Kidney glomerular epithelial cell (primary cell): ENCODE measurements at regions not wholly inside any gene's neighbourhood (a gene's known extent, or its start where the extent isn't known, plus 50 kb on each side); places are given as distances from the start of the nearest gene placed in this dataset.

Source experiments
- DNase-seq: peaks from one replicate; lab custom pipeline; 2025; lab: John Stamatoyannopoulos, UW

DNA sequence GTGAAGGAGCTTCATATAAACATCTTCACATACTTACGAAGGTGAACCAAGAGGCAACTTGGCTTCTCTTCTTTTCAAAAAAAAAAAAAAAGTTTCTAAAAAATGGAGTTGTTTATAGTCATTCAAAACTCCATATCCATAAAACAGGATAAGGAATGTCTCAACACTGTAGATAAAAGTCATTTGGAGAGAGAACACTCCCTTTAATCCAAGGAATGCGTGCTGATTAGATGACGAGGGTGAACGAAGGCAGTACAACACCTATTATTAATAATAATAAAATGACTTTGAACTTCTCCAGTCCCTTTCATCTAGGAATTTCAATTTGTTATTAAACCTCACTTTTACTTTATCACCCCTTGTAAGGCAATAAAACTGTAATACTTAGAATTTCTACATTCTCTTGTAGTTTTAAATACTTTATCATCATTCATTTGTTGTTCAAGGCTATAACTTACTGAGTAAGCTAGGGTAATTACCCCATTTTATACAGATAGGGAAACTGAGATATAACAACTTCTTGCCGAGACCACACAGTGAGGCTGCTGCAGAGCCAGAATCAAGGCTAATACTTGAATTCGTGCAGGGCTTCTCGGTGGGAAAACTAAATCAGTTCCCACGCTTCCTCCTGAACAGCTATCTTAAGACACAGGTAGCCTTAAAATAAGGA is 377.1 kb downstream of the EFNA5 start:
- DNase-seq = no peak

DNA sequence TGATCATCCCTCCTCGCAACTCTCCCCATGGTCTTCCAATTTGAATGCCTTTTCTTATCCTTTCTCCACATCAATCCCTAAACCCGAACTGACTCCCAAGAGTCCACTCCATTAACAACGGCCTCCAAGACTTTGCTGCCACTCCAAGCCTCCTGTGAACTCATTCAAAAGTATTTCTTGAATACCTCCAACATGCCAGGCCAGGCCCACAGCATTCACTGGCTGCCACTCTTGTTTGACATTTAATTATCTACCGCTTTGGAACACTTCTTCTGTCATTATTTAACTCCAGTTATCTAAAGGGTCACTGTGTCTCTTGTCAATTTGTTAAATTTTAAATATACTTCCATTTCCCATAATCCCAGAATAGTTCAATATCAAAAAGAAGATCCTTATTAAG is 378.9 kb downstream of the EFNA5 start:
- DNase-seq = no peak

DNA sequence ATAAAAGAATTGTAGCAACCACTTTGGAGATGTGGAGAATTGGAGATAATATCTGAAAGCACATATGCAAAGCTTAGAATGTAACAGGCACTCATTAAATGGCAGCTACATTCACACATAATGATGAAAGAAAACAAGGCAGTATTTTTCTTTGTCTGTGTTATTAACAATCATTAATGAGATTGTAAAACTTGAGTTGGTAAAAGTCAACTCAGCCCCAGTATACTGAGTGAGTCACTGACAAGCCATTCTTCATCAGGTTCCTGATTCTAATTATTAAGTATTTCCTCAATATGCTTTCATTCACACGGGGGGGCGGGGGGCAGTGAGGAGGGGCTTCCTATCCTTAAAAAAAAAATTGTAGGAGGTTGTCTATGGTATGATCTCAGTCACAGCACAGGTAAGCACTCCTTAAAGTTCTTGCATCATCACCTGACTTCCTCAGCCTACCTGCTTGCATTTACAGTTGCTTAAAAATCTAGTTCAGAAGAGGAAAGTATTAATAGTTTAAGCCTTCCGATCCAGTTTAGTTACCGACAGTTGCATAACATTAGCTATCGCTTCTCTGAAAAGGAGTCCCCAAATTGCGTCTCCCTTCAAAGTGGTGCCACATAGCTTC is 379.8 kb downstream of the EFNA5 start:
- peak; percentile 53 for DNase-seq

DNA sequence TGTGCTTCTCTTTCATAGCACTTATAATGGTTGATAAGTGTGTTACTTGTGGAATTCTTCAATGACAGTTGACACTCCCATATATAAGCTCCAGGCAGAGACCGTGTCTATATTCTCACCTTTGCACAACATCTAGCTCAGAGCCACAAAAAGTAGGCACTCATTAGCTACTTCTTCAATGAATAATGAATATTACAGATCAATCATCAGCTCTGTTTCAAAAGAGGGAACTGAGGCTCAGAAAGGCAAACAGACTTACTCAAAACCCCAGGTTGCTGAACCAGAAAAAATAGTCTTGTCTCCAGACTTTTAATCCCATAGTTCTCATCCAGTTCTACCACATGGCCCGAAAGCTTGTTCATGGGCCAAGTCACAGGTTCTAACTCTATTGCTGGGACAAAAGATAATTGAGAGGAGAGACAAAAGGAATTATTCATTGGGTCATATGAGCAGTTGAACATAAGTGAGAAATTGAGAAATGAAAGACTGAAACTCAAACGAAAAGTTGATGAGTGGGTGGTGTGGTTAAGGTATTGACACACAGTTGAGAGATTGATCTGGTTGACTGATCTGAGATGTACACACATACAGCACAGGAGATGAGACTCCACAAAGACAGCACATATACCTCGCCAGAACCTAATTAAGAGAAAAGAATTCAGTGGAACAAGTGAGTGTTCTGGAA is 381.6 kb downstream of the EFNA5 start:
- DNase-seq = no peak

DNA sequence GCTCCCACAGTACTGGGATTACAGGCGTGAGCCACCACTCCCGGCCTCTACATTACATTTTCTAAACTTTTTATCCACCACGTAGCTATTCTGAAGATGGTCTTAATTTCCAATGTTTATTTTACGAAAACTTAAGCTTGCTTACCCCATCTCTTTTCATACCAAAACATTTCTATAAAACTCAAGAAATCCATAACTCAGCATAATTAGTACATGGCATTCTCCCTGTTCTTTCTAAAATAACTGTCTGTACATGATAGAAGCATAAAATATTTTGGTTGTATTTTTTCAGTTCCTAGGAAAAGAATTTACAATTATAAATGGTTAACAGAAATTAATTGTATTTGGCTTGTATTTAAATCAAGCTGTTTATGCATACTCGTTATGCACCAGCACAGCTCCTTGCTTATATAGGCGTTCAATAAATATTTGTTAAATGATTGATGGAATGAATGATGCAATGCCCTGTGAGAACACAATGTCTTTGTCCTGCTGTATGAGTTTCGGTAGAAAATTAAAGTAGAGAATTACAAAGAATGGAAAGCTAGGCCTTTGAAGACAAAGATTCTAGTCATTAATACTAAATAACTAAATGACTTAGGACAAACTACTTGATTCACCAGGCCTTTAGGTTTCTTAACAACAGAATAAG is 384.2 kb downstream of the EFNA5 start:
- DNase-seq = no peak

DNA sequence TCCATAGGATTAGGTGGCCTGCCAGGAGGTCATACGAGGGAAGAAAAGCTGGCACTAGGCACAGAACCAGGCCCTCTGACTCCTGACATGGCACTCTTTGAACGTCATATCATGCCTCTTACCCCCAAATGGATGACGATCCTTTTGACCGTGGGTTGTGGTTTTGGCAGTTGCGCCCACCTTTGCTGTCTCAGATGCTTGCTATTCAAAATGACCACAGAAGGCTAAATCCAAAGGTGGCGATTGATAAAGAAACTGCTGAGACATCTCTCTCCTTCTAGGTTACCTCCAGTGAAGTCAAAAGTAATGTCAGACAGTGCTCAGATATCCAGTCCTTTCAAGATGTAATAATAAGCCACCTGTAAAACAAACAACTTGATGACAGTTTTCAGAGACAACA is 385.0 kb downstream of the EFNA5 start:
- no peak for DNase-seq

DNA sequence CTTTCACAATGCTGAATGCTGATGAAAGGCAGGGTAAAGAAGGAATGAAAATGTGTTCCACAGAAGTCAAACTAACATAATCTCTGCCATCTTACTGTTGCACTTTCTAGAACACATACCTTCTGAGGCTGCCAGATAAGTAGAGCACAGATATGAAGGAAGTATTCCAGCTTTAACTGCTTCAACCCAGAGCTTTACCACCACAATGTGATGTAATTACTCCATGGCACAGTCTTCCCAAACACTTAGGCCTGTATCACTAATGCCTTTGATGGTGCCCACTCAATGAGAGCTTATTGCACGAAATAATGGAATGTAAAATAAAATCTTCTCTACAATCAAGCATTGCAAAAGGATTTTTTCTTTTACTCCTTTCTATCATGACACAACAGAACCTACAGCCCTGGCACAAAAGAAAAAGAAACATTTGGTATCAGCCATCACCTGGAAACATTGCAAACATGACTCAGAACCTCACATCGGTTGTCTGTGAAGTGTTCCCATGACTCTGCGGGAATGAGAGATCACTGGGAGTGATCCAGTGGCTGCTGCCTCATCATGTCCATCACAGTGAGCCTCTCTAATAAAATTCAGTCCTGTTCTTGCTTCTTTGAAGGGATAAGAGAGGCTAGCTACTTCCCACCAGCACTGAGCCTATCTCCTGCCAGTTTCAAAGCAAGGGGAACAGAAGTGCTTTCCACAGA is 385.8 kb downstream of the EFNA5 start:
- peak; percentile 92 for DNase-seq

DNA sequence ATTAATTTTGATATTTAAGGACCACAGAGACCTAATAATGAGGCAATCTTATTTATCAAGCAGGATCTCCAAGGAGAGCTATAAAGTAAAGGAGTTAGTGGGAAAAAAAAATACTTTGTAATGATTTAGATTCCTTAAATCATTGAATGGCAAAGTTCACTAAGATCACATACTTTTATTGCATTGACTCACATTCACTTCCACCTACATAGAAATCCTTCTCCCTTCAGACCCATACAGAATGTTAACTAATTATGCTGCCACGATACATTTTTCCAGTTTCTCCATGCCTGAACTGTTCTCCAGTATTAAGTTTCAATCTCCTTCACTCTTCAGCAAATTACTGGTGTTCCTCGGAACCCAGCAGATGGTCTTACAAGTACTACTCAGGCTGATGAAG is 388.7 kb downstream of the EFNA5 start:
- peak; percentile 59 for DNase-seq

DNA sequence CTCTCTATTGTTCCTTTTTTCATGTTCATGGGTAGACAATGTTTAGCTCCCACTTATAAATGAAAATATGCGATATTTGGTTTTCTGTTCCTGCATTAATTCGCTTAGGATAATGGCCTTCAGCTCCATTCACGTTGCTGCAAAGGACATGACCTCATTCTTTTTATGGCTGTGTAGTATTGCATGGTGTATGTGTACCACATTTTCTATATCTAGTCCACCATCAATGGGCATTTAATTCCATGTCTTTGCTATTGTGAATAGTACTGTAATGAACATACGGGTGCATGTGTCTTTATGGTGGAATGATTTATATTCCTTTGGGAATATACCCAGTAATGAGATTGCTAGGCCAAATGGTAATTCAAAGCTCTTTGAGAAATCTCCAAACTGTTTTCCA is 392.0 kb downstream of the EFNA5 start:
- no peak for DNase-seq

DNA sequence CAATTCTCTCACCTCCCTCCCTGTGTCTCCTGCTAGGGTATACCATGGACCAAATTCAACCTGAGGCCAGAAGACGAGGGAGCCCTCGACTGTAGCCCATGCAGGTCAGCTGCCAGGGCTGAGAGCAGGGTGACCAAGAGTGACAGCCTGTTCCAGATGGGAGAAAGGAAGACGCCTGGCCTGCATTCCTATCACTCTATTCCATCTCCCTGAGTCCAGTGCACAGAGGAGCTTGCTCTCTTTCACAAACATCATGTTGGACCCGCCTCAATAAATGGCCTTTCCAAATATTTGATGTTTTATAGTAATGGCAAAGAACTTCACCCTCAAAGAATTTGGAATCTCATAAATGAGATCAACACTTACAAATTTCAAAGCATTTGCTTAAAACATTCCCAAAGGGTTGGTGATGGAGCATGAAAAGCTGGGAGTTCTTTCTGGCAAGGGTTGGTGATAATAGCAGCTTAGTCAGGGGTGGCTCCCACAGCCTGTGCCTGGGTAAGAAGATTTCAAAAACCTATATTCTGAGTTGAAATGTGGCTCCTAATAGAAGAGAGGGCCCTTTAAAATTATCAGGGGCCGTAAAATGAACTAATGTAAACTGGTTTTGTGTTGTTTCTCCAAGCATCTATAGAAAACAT is 393.1 kb downstream of the EFNA5 start:
- DNase-seq = no peak

DNA sequence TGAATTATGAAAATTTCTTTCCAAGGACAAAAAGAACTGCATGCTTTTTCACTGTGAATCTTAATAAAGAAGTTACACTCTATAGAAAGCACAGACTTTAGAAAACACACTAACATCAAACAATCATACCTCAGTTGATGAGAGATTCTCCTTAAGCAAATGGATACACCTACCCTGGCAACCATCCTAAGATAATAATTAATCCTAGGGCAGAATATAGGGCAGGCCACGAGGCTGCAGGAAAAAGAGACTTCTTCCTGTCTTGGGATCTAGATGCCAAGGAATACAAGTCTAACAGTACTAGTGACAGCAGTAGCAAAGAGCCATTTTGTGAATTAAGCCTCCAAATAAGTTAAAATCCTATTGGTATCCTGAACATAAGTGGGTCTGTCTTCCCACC is 395.4 kb downstream of the EFNA5 start:
- DNase-seq = peak; percentile 30

DNA sequence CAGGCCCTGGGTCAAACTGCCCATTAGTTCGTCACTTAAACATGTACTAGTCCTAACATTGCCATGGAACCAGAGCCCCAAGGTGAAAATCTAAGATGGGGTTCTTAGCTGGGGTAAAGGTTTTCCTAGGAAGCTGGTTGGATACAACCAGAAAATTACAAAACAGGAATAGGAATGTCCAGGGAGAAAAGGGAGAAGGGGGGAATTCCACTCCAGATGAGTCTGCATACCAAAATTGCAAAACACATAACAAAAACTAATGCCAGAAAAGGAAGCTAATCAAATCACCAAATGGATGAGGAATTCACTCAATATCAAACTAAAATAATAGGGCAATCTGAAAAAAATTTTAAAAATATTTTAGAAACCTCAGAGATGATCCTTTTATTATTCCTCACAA is 396.2 kb downstream of the EFNA5 start:
- no peak for DNase-seq

DNA sequence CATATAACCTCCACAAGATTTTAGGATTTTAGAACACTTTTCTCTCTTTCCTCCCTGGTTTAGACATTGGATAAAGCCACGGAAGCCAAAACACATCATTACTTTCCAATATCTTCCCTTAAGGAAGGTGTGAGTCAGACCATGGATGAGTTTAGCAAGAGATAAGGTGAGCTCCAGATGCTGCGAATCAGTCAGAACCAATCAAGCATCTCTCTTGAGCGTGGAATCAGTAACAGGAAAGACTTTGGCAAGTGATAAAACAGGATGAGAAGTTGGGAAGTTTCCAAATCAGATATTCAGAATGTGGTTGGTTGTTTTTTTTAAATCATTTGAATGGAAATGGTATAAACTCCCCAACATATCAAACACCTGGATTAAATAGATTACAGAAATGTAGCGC is 397.8 kb downstream of the EFNA5 start:
- no peak for DNase-seq

DNA sequence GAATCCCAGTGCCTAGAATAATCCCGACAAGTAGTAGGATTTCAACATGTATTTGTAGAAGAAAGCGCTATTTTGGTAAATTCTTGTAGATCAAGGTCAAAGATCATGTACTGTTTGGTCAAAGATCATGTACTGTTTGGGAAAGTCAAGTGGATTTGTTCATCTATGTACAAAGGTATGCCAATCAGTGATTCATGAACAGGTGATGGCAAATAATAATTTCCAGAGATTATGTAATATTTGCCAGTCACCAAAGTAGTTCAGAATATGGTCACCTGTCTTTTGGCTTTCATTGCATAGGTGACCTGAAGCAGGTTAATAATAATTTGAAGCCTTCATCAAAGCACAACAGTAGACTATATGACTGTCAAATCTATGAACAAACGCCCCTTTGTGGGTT is 398.2 kb downstream of the EFNA5 start:
- DNase-seq = no peak

DNA sequence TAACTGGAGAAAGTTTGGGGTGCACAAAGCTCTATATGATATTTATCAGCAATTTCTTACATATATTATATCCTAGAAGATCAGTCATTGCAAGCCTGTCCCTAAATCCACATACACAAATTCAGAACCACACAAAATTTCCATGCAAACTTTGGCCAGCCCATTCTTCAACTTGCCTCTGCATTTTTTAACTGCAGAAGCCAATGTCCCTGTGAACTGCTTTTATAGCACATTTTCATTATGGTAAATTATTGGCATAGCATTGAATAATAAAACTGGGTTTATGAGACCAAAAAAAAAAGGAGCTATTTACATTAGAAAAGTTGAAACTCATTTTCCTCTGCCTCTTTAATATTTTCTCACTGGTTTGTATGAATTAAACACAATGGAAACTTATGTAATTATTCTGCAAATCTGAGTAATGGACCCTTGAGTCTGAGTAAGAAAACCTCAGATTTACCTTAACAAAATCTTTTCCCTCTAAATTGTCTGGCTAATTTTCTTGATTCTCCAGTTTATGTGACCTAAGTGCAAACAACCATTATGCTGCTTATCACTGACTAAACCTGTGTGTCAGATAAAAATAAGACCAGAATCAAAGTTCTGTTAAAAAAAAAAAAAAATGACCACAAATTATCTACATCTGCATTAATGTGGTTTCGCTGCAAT is 398.9 kb downstream of the EFNA5 start:
- DNase-seq = no peak

DNA sequence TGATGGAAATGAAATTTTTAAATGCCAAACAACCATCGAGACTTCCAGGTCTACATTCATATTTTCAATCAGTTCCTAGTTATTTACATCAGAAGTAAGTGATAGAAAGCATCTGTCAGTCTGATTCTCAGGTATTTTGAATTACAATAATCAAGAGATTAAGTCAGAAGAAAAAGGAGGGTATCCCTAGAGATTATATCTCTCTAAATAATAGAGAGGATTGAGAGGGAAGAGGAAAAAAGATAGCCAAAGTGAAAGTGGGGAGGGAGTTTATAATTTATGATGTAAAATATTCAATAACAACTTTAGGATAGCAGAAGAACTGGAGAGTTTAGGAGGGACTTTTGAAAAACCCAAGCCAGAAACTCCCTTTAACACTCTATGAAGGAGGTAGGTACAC is 400.2 kb downstream of the EFNA5 start:
- no peak for DNase-seq

DNA sequence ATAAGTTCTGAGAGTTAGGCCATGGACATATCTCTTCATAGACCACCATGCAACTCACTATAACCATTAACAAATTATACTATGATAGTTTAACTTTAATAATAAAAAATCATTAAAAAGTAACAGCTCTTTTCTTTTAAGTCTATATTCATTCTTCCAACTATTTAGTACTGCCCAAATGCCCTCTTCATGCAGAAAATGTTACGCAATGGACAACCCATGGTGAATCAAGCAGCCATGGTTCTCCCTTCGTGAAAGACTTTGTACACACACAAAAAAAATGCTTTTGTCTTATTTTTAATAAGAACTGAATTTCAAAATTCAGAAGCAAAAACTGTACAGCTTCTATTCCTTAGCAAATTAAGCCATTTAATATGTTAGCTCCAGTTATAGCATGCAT is 401.1 kb downstream of the EFNA5 start:
- DNase-seq = no peak

DNA sequence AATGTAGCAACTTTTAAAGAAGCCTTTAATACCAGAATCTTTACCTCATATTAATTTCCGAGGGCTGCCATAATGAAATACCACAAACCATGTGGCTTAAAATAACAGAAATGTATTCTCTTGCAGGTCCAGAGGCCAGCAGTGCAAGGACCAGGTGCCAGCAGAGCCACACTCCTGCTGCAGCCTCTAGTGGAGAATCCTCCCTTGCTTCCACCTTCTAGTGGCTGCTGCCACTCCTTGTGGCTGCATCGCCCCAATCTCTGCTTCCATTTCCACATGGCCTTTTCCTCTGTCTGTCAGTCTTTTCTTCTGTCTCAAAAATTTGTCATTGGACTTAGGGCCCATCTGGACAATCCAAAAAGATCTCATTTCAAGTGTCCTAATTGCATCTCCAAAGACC is 401.5 kb downstream of the EFNA5 start:
- no peak for DNase-seq

DNA sequence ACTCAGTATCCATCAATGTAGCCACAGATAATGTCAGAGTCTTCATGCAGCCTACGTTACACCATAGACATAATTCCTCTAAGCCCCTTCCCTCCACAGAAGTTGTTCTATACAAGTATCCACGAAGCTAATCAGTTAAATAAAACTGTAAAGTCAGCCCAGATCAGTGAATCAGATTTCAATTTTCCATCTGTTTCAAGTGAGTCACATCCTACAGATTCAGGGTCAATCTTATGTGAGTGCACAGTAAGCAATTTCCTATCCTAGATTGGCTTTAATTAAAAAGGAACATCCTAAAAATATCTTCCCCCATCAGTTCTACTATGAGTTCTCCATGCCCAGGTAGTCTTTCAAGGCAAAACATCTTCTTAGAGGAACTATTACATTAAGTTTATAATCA is 402.5 kb downstream of the EFNA5 start:
- no peak for DNase-seq

DNA sequence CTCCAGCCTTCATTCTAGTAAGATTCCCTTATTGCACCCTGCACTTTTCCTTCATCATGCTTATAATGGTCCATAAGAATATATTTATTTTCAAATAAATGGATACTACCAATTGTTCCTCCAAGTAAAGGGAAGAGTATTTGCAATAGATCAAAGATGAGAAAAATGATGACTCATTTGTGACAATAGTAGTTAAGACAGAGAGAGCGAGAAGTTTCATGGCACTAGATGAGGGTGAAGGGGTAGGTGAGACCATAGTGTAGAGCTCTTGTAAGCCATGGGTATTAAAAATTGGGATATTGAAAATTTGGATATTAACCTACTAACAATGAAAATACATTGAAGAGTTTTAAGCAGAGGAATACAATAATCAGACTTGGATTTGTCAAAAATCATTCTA is 404.6 kb downstream of the EFNA5 start:
- DNase-seq = no peak

DNA sequence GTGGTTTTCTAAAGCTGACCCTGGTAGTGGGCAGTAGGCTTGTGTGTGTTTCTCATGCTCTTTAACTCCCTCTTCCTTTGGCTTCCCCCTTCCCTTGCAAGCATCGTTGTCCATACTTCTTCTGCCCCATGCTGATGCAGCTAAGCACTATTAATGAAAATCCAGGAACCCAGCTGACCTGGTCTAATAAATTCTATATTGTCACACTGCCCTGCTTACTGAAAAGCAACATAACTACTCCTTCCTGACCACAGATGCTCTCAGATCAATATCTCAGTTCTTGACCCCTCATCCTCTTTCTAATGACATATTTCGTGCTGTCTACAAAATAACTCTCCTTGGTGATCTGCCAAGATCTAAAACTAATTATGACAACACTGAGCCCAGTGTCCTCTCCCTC is 405.5 kb downstream of the EFNA5 start:
- no peak for DNase-seq
